Ishikawa (cell line): ENCODE measurements at regions not wholly inside any gene's neighbourhood (a gene's known extent, or its start where the extent isn't known, plus 50 kb on each side); places are given as distances from the start of the nearest gene placed in this dataset.

ENCODE experiments used
- CEBPB ChIP-seq: IDR thresholded peaks from 2 replicates; pipeline ENCODE4 v1.6.1; 2012
- CREB1 ChIP-seq: IDR thresholded peaks from 2 replicates; pipeline ENCODE4 v1.6.1; 2012; ENCODE audit warnings: low read depth
- EGR1 ChIP-seq: IDR thresholded peaks from 2 replicates; pipeline ENCODE4 v1.6.1; 2012
- EP300 ChIP-seq: IDR thresholded peaks from 2 replicates; pipeline ENCODE4 v1.6.1; 2012; ENCODE audit warnings: borderline replicate concordance
- FOXM1 ChIP-seq: IDR thresholded peaks from 2 replicates; pipeline ENCODE4 v1.6.1; 2012; ENCODE audit warnings: low read depth, borderline replicate concordance
- MAX ChIP-seq: IDR thresholded peaks from 2 replicates; pipeline ENCODE4 v1.6.1; 2012
- NFIC ChIP-seq: IDR thresholded peaks from 2 replicates; pipeline ENCODE4 v1.6.1; 2012
- RAD21 ChIP-seq: IDR thresholded peaks from 2 replicates; pipeline ENCODE4 v1.6.1; 2012; ENCODE audit warnings: low read depth
- REST ChIP-seq: IDR thresholded peaks from 2 replicates; pipeline ENCODE4 v1.6.1; 2012; ENCODE audit warnings: low read depth, mild to moderate bottlenecking
- TAF1 ChIP-seq: IDR thresholded peaks from 2 replicates; pipeline ENCODE4 v1.6.1; 2012; ENCODE audit warnings: low read depth, mild to moderate bottlenecking
- TCF12 ChIP-seq: IDR thresholded peaks from 2 replicates; pipeline ENCODE4 v1.6.1; 2012; ENCODE audit warnings: low read depth
- TEAD4 ChIP-seq: IDR thresholded peaks from 2 replicates; pipeline ENCODE4 v1.6.1; 2012
- USF1 ChIP-seq: IDR thresholded peaks from 2 replicates; pipeline ENCODE4 v1.6.1; 2012
- YY1 ChIP-seq: IDR thresholded peaks from 2 replicates; pipeline ENCODE4 v1.6.1; 2012; ENCODE audit warnings: low read depth
- ZBTB7A ChIP-seq: IDR thresholded peaks from 2 replicates; pipeline ENCODE4 v1.6.1; 2012; ENCODE audit warnings: low read depth

- TF ChIP-seq EP300, result no peak
- TF ChIP-seq TCF12, result no peak
- no peak for TF ChIP-seq CEBPB
- no peak for TF ChIP-seq ZBTB7A
- TF ChIP-seq YY1, result no peak
- TF ChIP-seq TAF1, result no peak
- no peak for TF ChIP-seq EGR1
- TF ChIP-seq NFIC, result no peak
- TF ChIP-seq MAX, result no peak
- no peak for TF ChIP-seq REST
- no peak for TF ChIP-seq USF1
- no peak for TF ChIP-seq TEAD4
- TF ChIP-seq RAD21, result no peak
- TF ChIP-seq FOXM1, result no peak
- TF ChIP-seq CREB1, result no peak
These were observed 262.5 kb downstream of the CGGBP1 start for GRCh38 chr3:87796137-87796842.

- TF ChIP-seq REST (no peak), RAD21 (no peak), YY1 (no peak), MAX (no peak), EGR1 (no peak), TEAD4 (no peak), TCF12 (no peak), CEBPB (no peak), TAF1 (no peak), USF1 (no peak), NFIC (no peak), CREB1 (no peak), ZBTB7A (no peak), EP300 (no peak), FOXM1 (no peak)
These were observed 263.1 kb downstream of the CGGBP1 start for GRCh38 chr3:87795701-87796100.

- no peak for TF ChIP-seq CEBPB
- no peak for TF ChIP-seq TCF12
- no peak for TF ChIP-seq USF1
- no peak for TF ChIP-seq CREB1
- no peak for TF ChIP-seq ZBTB7A
- TF ChIP-seq EP300, result no peak
- TF ChIP-seq RAD21, result no peak
- TF ChIP-seq YY1, result no peak
- TF ChIP-seq FOXM1, result no peak
- no peak for TF ChIP-seq MAX
- no peak for TF ChIP-seq REST
- no peak for TF ChIP-seq TAF1
- no peak for TF ChIP-seq NFIC
- no peak for TF ChIP-seq TEAD4
- TF ChIP-seq EGR1, result no peak
These were observed 265.4 kb downstream of the CGGBP1 start for GRCh38 chr3:87793337-87793877.
